Pancreas (tissue), 10 donors: ENCODE measurements at regions not wholly inside any gene's neighbourhood (a gene's known extent, or its start where the extent isn't known, plus 50 kb on each side); places are given as distances from the start of the nearest gene placed in this dataset.
"Not testable (repeated sequence)": the region's sequence is repeated elsewhere in the genome, so short reads cannot be mapped to it uniquely, and the experiment has no call there.

Experiments used
- ATAC-seq, 4 donors: fragments of 200-7000 bp; cut with Tn5 transposase; one replicate each; pipeline versions ENCODE4 v1.8.0 to v1.9.1; 2020; ENCODE audit warnings: mild to moderate bottlenecking in 4 of 4, moderate library complexity in 4 of 4
- DNase-seq, 6 donors: peaks; one replicate each; pipeline ENCODE4 v3.0.0-alpha.2; 2020
- FAIRE-seq: peaks from 2 replicates; lab custom pipeline; 2012; peaks lifted over from hg19 to GRCh38; lab: Jason Lieb, UNC
- H3K27ac ChIP-seq, 4 donors: fragments of 200-600 bp; sonication (generic); 1 replicate in 3 of 4; 2 replicates in 1 of 4; pipeline versions ENCODE4 v1.5.0 to v1.8.0; 2020
- H3K27me3 ChIP-seq, 4 donors: fragments of 200-600 bp; one replicate each; pipeline ENCODE4 v1.8.0; 2021
- H3K36me3 ChIP-seq, 3 donors: fragments of 200-600 bp; sonication (generic) in 1 of 3; one replicate each; pipeline versions ENCODE4 v1.5.0 to v1.8.0; 2020 to 2021
- H3K4me1 ChIP-seq, 3 donors: fragments of 200-600 bp; one replicate each; pipeline ENCODE4 v1.8.0; 2021
- H3K4me3 ChIP-seq, 4 donors: fragments of 200-600 bp; sonication (generic) in 2 of 4; one replicate each; pipeline versions ENCODE4 v1.5.0 to v1.8.0; 2020 to 2021
- H3K9me3 ChIP-seq, 4 donors: fragments of 200-600 bp; one replicate each; pipeline ENCODE4 v1.8.0; 2021
- CTCF ChIP-seq, 4 donors: fragments of 200-600 bp; sonication (generic) in 3 of 4; IDR thresholded peaks; one replicate each; pipeline versions ENCODE4 v1.5.0 to v1.8.0; 2021; ENCODE audit warnings: antibody characterized with exemption in 4 of 4
- WGBS, 2 donors: extraction: QIAGEN DNeasy Blood & Tissue Kit; methylation state at CpG; one replicate each; pipeline ENCODE4 v1.1.7; 2013; 5-methylcytosine and 5-hydroxymethylcytosine counted together
- intact Hi-C, 3 donors: fragments of 100-400 bp; cut with DNase I; formaldehyde crosslinking; loops; one replicate each; pipeline versions ENCODE4 v1.11.1 to v1.14.2; 2022
- donor health status: healthy with polysubstance abuse.
- donor health status: DM: no; HTN: no; CAD: no; lungs with moderate emphysema.
- donor health status: DM: no; HTN: no; CAD: no.
- donor health status: control.
- donor health status: control.
- donor health status: Bipolar disorder and iron deficiency.
- donor health status: DM: yes; HTN: yes; CAD: no.
- donor health status: DM: no; HTN: no; CAD: no.
- donor health status: DM: no; HTN: no; CAD: no.
- donor health status: DM: yes; HTN: yes; CAD: no.

GRCh38 chr14:30016002-30016401 is 88.4 kb upstream of the PRKD1 start:
- Histone ChIP-seq H3K27ac (no peak overlapping the region), H3K36me3 (no peaks in the 10 kb centered on the region), H3K4me3 (no peak overlapping the region), H3K4me1 (peaks cover 0 to 7% (median 0%) of the 10 kb centered on the region in 3 donors), H3K27me3 (no peaks in the 10 kb centered on the region), H3K9me3 (no peaks in the 10 kb centered on the region)
- intact Hi-C loops, result no loop called here
- no peak for TF ChIP-seq CTCF (IDR thresholded peaks at IDR 0.05)
- ATAC-seq (no peak), DNase-seq (no peak), FAIRE-seq (no peak)
- WGBS, 2 donors, result 91% methylated on average over 1 of the region's 1 CpG

GRCh38 chr14:30017370-30017993 is 89.8 kb upstream of the PRKD1 start:
- Histone ChIP-seq H3K27ac (no peak overlapping the region), H3K36me3 (no peaks in the 10 kb centered on the region), H3K4me1 (peaks cover 0 to 7% (median 0%) of the 10 kb centered on the region in 3 donors), H3K9me3 (no peaks in the 10 kb centered on the region), H3K4me3 (no peak overlapping the region), H3K27me3 (no peaks in the 10 kb centered on the region)
- no peak for DNase-seq
- no peak for TF ChIP-seq CTCF (IDR thresholded peaks at IDR 0.05)
- 61 to 62% methylated on average over 2 of the region's 2 CpGs for WGBS, 2 donors
- FAIRE-seq, result no peak
- intact Hi-C loops, result no loop called here
- ATAC-seq, result no peak

- H3K27me3 ChIP-seq, result no peaks in the 10 kb centered on the region
- intact Hi-C loops, result no loop called here
- ATAC-seq (no peak), DNase-seq (no peak), FAIRE-seq (no peak)
- H3K4me1 ChIP-seq, result peaks cover 0 to 7% (median 0%) of the 10 kb centered on the region in 3 donors
- no peak overlapping the region for H3K27ac ChIP-seq
- WGBS, 2 donors, result 24 to 62% methylated on average over 2 of the region's 2 CpGs
- no peaks in the 10 kb centered on the region for H3K9me3 ChIP-seq
- TF ChIP-seq CTCF (IDR thresholded peaks at IDR 0.05), result no peak
- H3K4me3 ChIP-seq, result no peak overlapping the region
- no peaks in the 10 kb centered on the region for H3K36me3 ChIP-seq
These were observed 92.6 kb upstream of the PRKD1 start for GRCh38 chr14:30020271-30020670.

GRCh38 chr14:30020687-30021086 is 93.0 kb upstream of the PRKD1 start:
- Histone ChIP-seq H3K9me3 (no peaks in the 10 kb centered on the region), H3K27ac (no peak overlapping the region), H3K27me3 (no peaks in the 10 kb centered on the region), H3K36me3 (no peaks in the 10 kb centered on the region), H3K4me3 (no peak overlapping the region), H3K4me1 (peaks cover 0 to 7% (median 0%) of the 10 kb centered on the region in 3 donors)
- FAIRE-seq (no peak), DNase-seq (no peak), ATAC-seq (no peak)
- TF ChIP-seq CTCF (IDR thresholded peaks at IDR 0.05), result no peak
- intact Hi-C loops, result no loop called here
- WGBS, 2 donors, result 94 to 95% methylated on average over 1 of the region's 1 CpG

GRCh38 chr14:30023350-30023749 is 95.7 kb upstream of the PRKD1 start:
- ATAC-seq, H3K36me3 ChIP-seq, intact Hi-C loops, FAIRE-seq, H3K9me3 ChIP-seq, H3K4me1 ChIP-seq, H3K27me3 ChIP-seq, DNase-seq, H3K4me3 ChIP-seq, H3K27ac ChIP-seq: not testable (repeated sequence)
- 92 to 93% methylated on average over 5 of the region's 5 CpGs for WGBS, 2 donors
